KG1 (cell line): ENCODE measurements at regions not wholly inside any gene's neighbourhood (a gene's known extent, or its start where the extent isn't known, plus 50 kb on each side); places are given as distances from the start of the nearest gene placed in this dataset.

Experiments used
- DNase-seq: peaks from one replicate; lab custom pipeline; 2025; lab: John Stamatoyannopoulos, UW

DNA sequence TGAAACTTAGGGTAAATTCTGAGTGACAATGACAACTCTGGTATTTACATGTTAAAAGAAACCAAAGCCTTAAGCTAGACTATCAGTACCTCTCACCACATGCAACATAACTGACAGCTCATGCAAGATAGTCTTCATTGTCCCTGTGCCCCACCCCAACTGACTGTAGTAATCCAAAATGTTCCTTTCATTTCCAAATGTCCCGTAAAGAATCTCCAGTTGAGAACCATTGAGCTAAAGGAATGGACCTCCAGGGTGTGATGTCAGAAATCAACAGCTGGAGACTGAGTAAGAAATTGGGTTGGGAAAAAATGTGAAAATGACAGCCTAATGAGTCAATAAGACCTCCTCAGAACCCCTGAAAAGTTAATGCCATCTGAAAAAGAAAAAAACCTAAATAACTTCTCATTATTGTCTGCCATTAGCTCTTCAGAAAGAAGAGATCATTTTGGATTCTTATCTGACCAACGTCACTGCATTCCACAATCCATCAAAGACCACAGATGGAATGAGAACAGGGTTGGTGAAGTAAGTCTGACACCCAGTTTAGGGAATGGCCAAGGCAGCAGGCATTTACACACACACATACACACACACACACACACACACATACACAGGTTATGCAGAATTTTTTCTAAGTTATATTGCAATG lies 51.7 kb upstream of the ACVR2A start:
- DNase-seq, result no peak

DNA sequence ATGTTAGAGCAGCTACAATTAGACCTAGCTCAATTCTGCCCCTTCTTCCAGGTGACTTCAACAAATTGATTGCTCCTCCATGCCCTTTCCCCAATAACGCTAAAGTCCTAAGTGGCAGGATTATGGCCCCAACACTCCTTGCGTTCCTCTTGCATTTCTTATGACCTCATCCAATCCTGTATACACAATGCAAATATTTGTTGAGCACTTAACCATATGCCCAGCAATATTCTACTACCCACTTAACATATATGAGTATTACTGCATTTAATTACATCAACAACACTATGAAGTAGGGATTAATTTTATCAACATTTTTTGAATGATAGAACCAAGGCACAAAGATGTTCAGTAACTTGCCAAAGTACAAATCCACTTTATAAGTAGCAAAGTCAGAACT lies 54.2 kb upstream of the ACVR2A start:
- no peak for DNase-seq

DNA sequence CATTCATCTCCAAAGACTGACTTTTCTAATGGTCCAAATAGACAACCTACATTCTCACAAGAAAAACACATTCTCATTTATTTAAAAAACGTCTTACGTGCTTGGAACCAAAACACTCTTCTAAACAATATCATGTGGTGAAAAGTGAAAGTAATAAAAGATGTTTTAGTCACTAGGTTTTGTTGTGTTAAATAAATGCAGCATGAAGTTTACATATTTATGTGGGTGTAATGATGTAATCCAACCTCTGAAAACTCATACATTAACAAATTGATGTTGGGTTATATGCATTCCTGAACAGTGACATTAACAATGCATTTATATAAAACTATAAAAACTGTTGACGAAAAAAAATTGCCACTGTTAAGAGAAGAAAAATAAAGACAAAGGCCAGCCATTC lies 55.1 kb upstream of the ACVR2A start:
- DNase-seq, result no peak

DNA sequence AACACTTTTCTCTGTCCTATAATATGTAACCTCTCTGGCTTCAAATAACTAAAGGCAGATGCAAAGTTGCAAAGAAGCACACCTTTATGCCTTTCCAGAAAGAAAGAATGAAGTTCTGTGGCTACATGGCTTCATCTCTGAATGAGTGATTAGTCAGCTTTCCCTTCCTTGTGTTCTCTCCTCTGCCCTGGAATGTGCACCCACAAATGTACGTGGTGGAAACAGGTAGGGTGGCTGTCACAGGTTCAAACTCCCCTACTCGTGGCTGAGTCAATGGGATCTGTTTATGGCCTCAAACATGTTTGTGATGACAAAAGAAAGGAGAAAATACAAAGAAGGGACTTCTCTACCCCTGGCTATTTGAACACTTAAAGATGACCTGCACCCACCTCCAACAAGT lies 55.5 kb upstream of the ACVR2A start:
- no peak for DNase-seq

DNA sequence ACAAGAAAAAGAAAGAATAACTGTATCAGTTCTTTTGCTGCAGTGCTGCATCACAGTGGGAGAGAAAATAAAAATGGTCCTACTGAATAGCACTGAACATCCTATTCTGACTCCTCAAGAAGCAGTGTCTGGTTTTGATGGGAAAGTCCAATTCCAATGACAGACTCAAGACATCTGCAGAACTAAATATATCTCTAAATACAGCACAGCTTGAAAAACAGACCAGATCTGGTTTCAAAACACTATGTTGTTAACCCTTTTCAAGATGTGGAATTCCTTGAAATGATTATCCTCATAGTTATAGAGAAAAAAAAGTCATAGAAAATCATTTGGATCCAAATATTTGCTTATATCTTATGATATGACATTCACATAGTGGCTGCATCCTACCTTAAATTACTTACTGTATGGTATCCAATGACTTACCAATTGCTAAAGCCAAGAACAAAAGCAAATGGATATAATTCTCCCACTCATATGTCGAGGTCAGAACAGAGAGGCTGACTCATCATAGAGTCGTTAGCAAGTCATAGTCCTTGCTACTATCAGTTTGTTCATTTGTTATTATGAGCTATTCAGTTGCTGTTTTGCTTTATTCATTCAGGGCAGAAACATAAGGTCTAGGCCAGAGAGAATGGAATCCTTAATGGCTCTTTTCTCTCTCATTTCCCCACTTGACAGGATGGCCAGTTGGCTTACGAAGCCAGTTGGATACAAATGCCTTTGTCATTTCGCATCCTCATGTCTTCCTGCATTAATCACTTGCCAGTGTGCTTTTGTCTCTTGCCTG lies 62.5 kb upstream of the ACVR2A start:
- no peak for DNase-seq

DNA sequence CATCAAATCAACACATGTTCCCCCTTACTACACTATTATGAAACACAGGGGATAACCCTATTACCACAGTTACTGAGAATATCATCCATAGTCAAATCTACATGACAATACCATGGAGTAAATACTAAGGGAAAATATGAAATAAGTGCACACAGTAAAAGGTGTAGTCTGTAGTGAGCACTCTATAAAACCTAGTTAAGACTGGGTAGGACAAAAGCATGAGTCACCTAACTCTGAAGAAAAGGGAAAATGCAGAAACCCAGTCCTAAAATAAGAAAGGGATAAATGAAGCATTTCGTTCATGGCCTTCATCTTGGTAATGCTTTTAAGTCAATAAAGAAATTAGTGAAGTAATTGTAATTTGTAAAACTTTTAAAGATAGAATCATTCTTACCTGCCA lies 65.4 kb upstream of the ACVR2A start:
- no peak for DNase-seq

DNA sequence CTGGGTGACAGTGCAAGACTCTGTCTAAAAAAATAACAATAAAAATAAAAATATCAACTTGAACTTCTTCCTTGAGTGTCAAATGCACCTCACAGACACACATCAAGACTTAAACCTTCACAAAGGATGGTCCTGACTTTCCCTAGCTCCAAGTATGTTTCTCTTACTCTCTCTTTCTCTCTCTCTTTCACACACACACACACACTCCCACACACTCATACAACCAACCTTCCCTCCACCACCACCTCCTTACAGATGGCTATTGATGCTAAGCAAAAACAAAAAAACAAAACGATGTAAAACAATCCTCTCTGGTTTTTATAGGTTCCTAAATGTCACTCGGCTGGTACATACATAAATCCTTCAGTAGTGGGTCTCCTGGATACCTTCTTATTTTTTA lies 67.4 kb upstream of the ACVR2A start:
- no peak for DNase-seq

DNA sequence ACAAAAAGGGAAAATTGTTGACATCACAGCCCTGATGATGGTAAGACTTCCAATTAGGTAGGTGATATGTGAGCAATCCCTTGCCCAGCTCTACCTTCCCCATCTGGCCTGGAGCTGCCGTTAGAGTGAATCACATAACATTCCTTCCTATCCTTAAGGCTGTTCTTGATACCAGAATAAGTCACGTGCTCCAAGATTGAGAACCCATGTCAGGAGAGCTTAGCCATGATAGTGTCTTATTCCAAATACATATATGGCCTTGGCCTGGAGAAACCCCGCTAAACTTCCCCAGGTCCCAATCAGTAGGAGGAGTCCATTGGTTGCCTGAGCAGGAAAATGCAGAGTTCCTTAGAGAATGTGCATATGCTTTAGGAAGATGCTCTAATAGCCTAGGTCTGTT lies 70.0 kb upstream of the ACVR2A start:
- DNase-seq, result no peak

DNA sequence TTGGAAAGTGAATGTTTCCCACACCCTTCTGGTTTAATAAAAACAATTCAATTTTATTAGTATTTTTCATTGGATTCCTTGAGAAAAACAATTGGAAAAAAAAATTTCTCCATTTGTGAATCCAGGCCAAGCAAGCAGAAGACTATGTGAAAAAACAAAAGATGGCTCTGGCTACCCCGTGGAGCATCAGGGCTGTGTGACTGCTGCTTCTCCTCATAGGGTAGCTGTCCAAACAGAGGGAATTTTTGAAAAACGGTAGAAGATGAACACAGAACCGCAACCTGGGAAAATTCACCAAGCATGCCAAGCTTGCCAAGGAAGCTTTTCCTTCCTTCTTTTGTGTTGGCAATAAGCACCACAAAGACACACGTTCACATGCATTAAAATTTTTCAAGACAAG lies 71.3 kb upstream of the ACVR2A start:
- no peak for DNase-seq

DNA sequence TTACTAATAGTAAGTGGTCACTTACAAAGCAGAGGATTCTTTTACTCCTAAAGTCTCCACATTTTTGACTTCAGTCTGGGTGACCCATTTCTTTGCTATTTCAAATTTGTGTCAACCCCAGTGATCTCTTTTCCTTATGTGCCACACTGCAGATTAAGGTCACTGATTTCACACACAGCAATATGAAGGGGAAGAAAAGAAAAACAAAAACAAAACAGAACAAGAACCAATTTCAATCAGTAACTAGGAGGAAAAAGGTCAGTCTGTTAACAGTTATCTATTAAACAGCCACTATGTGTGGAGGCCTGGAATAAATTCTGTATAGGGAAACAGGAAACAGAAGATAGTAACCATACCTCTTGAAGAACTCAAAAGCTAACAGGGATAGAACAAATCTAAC lies 72.0 kb upstream of the ACVR2A start:
- DNase-seq, result no peak

DNA sequence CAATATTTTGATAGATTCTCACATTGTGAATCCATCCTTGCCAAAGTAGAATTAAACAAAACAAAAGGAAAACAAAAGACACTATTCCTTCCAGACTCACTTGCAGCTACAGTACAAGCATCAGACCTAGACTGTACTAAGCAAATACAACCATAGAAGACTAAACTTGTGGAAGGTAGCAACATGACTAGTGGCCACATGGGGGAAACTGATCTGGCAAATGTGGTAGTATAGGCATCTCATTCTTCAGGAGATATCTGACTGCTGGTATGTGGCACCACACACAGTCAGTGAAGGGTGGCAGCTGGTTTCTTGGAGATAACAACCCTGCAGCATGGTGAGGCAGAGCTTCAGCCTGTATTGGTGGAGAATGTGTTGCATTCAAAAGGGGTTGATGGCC lies 81.0 kb upstream of the ACVR2A start:
- DNase-seq, result no peak

DNA sequence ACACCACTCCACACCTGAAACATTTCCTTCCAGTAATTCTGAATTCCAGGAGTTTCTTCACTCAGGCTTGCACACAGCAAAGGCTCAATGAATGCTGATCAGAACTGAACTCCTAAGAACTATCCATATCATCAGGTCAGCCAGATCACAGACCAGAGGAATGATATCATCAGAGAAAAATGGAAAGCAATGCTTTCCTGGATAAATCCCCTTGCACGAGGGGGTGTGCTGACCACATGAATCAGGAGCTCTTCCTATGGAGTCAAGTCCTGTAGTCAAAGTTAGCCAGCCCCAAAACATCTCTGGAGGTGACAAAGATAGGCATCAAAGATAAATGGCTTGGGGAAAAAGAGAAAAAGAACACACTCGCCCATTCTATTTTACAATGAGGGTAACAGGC lies 83.8 kb upstream of the ACVR2A start:
- no peak for DNase-seq

DNA sequence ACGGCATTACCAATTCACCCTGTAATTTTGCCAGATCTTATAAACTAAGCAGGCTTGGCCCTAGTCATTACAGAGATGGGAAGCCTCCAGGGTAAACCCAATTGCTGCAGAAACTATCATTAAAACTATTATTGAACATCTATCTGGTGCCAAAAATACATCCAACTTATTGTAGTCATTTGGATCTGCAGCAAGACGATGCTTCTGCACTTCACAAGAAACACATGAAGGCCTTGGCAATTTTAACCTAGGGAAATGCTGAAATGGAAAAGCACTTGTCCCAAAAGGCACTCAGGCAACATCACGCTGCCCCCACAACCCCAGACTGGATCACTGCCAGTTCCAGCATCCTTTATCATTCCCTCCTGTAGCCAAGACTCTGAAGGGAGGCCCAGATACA lies 85.3 kb upstream of the ACVR2A start:
- DNase-seq, result no peak

DNA sequence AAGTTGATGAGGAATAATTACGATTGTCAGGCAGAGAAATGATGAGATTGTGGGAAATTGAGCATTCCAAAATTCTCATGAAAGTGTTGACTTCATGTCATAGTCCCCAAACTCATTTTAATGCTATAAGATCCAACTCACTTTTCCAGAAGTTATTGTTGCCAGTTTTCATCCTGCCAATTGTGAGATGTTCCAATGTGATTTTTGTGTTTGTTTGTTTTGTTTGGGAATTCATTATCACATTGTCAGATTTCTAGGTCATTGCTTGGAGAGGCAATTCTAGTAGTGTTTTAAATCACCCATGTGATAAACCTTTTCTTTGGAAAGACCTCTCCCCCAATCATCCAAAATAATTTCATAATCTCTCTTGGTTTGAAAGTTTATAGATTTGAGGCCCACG lies 86.0 kb upstream of the ACVR2A start:
- no peak for DNase-seq

DNA sequence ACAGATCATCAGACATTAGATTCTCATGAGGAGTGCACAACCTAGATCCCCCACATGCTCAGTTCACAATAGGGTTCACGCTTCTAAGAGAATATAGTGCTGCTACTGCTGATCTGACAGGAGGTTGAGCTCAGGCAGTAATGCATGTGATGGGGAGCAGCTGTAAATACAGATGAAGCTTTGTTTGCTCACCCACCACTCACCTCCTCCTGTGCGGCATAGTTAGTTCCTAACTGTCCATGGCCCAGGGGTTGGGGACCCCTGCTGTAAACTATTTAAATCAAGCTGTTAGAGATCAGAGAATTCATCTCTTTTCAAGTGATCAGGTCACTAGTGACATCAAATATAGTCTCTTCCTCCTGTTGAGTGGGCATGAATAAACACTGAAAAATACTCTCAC lies 88.8 kb upstream of the ACVR2A start:
- DNase-seq, result no peak

DNA sequence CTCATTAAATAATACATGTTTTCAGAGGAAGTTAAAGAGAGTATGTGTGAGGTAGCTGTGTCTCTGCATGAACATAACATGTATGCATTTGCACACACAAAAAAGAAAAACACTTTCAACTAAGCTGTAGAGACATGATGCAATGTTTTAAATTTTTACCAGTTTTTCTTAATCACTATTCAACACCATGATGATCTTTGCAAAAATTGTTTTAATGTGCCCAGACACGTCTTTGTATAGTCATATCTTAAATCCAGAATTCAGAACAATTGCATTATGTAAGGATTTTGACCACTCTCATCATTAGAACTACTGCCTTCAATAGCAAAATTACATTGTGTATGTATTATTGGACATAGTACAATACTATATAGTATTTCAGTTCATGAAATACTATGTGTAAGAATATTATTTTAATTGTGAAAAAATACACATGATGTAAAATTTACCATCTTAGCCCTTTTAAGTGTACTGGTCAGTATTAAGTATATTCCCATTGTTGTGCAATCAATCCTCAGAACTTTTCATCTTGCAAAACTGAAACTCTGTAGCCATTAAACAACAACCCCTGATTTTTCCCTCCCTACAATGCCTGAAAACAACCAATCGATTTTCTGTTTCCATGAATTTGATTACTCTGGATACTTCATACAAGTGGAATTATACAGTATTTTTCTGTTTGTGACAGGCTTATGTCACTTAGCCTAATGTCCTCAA lies 104.5 kb upstream of the ACVR2A start:
- DNase-seq, result no peak

DNA sequence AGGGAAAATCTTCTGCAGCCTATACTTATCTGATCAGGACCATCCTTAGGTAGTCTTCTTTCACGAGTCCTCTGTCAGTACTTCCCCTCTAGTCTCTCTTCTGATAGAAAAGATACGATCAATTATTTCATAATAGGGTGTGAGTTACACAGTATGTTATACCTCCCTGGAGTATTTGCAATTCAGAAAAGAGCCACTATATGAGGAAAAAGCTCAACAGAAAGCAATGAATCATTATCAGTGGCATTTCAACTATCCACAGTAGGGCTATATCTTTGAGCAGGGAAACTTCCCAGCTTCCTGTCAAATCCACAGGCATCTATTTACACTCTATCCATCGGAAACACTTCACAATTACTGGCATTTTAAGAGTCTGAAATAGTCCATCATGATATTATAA lies 105.3 kb upstream of the ACVR2A start:
- DNase-seq, result no peak

DNA sequence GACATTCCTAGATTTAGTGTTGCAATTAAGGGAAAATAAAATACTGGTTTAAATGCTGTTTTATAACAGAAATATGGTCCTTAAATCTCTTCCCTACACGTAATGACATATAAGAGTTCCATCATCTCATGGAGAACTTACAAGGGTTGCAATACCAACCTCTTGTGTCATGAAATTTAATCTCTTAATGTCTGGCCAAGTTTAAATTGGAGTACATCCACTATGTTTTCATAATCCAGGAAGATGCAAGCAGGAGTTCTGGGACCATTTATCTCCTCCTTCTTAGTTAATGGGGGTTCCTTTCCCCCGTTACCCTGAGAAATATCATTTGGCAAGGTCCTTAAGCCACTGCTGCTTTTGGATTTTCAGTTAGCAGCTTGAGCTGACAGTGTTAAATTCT lies 126.0 kb upstream of the ACVR2A start:
- DNase-seq, result no peak

DNA sequence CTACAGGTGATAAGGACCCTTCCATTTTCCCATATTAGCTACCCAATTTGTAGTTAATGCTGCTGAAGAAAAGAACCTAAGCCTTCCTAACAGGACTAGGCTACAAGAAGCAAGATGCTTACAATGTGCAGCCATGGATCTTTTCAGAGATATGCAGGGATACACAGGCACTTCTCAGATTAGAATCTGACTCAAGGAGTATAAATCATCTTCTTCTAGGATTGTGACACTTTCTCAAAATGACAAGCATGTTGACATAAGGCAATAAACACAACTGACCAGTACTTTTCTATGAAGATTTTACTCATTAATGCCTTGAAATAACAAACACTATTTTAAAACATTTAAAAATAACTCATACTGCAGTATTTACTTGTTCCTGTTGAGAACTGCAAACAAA lies 127.9 kb upstream of the ACVR2A start:
- no peak for DNase-seq

DNA sequence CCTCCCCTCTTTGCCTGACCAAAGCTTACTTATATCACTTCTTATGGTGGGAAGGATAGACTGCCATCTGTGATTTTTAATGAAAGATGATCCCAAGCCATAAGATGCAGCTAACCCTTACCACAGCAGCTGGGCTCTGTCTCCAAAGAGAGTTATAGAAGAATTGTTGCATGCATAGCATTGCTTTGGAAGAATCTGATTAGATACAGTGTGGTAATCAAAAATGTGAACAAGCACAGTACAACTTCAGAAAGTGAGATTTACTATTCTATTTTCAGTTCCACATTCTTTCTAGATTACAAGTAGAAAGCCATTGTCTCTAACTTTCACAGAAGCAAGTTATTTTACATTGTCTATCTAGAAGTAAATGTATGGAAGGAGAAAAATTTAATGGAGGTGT lies 129.0 kb upstream of the ACVR2A start:
- DNase-seq, result no peak

DNA sequence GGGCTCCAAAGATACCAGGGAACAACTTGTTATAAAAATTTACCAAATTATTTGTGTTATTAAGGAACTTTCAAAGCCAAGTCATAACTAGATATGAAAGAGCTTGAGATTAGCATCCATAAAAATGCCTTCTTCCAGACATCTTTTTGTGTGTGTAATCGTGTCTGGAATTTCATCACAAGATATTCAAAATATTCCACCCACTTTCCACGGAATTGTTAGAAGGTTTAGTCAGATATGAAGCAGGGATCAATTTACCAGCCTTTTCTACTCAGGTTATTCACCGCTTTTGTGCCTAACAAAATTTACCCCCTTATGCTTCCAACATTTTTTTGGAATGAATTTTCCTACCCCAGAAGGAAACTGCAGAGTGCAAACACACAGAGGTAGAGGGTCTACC lies 130.2 kb upstream of the ACVR2A start:
- DNase-seq, result no peak

DNA sequence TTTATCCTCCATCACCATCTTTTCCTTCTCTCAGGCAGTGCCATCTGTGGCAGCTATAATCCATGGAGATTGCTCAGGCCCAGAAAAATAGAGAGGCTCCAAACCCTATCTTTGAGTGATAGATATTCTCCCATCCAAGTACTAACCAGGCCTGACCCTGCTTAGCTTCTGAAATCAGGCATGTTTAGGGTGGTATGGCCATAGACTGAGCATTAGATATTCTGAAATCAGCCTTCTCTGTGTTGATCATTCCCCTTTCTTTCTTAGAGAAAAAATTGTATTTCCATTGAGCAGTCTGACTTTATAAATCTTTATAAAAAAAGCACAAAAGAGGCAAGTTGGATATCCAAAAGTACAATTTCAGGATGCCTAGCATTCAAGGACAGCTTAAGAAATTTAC lies 131.5 kb upstream of the ACVR2A start:
- DNase-seq, result no peak

DNA sequence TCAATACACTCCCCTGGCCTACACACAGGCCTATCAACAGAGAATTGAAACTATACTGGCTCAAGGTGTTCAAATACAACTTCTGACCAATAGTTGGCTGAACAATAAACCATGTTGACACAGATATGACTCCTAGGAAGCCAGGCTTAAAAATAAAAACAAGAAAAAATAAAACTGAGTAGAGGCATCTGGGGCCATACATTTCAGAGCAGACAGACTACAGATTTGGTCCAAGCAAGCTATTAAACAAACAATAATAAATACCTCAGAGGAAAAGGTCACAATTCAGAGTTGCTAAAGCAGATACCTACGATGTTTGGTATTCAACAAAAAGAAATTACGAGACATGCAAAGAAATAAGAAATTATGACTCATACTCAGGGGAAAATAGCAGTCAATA lies 132.8 kb upstream of the ACVR2A start:
- DNase-seq, result no peak
